ENCODE measurements at regions not wholly inside any gene's neighbourhood (a gene's known extent, or its start where the extent isn't known, plus 50 kb on each side); places are given as distances from the start of the nearest gene placed in this dataset.

DNA sequence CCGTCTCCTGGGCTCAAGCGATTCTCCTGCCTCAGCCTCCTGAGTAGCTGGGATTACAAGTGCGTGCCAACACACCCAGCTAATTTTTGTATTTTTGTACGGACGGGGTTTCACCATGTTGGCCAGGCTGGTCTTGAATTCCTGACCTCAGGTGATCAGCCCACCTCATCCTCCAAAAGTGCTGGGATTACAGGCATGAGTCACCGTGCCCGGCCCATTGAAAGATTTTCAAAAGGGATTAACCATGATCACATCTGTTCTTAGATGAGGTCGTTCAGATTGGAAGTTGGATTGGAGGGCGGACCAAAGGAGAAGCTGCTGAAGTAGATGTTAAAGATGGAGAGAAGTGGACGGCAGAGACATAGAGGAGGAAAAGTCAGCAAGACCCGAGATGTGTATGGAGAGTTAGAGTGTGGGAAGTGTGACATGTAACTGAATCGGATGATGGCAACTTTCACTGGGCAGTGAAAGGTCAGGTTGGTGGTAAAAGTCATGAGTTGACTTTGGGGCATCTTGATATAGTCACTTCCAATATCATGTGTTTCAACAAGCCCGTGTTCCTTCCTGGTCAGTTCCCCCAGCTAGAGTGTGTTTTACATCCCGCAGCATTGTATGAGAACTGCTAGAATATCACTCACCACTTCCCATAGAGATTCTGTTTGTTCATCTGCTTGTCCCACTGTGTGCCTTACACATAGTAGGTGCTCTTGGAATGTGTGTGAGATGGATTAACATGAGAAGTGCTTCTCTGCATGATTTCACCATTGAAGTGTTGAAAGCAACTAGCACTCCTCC, 54.4 kb upstream of the TINAGL1 start:
- TF ChIP-seq, protein P1, sequence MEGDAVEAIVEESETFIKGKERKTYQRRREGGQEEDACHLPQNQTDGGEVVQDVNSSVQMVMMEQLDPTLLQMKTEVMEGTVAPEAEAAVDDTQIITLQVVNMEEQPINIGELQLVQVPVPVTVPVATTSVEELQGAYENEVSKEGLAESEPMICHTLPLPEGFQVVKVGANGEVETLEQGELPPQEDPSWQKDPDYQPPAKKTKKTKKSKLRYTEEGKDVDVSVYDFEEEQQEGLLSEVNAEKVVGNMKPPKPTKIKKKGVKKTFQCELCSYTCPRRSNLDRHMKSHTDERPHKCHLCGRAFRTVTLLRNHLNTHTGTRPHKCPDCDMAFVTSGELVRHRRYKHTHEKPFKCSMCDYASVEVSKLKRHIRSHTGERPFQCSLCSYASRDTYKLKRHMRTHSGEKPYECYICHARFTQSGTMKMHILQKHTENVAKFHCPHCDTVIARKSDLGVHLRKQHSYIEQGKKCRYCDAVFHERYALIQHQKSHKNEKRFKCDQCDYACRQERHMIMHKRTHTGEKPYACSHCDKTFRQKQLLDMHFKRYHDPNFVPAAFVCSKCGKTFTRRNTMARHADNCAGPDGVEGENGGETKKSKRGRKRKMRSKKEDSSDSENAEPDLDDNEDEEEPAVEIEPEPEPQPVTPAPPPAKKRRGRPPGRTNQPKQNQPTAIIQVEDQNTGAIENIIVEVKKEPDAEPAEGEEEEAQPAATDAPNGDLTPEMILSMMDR (IDR thresholded peaks at IDR 0.05) = no peak
- H3K27ac Mint-ChIP-seq = no peak overlapping the region
- no peaks in the 10 kb centered on the region for H3K4me1 Mint-ChIP-seq
- 97% methylated on average over 14 of the region's 14 CpGs for WGBS (ENCODE audit: insufficient coverage)
- intact Hi-C loops (cut with micrococcal nuclease) = no loop called here
- no peaks in the 10 kb centered on the region for H3K36me3 ChIP-seq (ENCODE audit: control insufficient read depth, insufficient read depth, low read length)
- ATAC-seq (no peak), DNase-seq (no peak)
- H3K9me3 Mint-ChIP-seq = no peaks in the 10 kb centered on the region
- no peaks in the 10 kb centered on the region for H3K4me1 ChIP-seq (ENCODE audit: control insufficient read depth, insufficient read depth, low read length)
- no peak overlapping the region for H3K4me3 Mint-ChIP-seq
- H3K36me3 Mint-ChIP-seq = no peaks in the 10 kb centered on the region
- no peaks in the 10 kb centered on the region for H3K27me3 ChIP-seq (ENCODE audit: control insufficient read depth, insufficient read depth, low read length)
- H3K4me3 ChIP-seq (ENCODE audit: low read length) = no peak overlapping the region
- no peaks in the 10 kb centered on the region for H3K9me3 ChIP-seq (ENCODE audit: control insufficient read depth, insufficient read depth, low read length)
- H3K27me3 Mint-ChIP-seq (ENCODE audit: low read depth in 2 of 2) = peaks cover 14 to 21% of the 10 kb centered on the region in 2 donors
- H3K27ac ChIP-seq (ENCODE audit: low read length) = no peak overlapping the region

- H3K27ac Mint-ChIP-seq = no peak overlapping the region
- no peaks in the 10 kb centered on the region for H3K4me1 ChIP-seq (ENCODE audit: control insufficient read depth, insufficient read depth, low read length)
Observed at GRCh38 chr1:31522556-31522845, 53.8 kb upstream of the TINAGL1 start.

DNA sequence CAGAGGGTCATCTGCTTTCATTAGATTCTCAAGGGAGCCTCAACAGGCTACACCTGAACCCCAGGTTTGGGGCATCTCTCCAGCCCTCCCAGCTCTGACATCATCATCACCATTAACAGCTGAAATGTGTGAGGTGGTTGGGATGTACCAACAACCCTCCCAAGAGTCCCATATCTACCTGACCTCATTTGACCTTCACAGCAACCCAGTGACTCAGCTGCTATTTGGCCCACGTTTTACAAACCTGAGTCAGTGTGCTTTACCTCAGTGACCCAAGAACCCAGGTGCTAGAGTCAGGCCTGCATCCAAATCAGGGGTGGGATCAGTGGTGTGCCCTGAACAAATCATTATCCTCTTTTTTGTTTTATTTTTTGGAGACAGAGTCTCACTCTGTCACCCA, 53.3 kb upstream of the TINAGL1 start:
- TF ChIP-seq, protein P1 (IDR thresholded peaks at IDR 0.05) = no peak
- WGBS (ENCODE audit: insufficient coverage) = 38% methylated on average over 1 of the region's 1 CpG

More at GRCh38 chr1:31522556-31522845, 53.8 kb upstream of the TINAGL1 start:
- no peaks in the 10 kb centered on the region for H3K36me3 Mint-ChIP-seq
- H3K4me3 ChIP-seq (ENCODE audit: low read length) = no peak overlapping the region
- WGBS (ENCODE audit: insufficient coverage) = 61% methylated on average over 5 of the region's 5 CpGs
- no peak overlapping the region for H3K27ac ChIP-seq (ENCODE audit: low read length)
- H3K4me3 Mint-ChIP-seq = no peak overlapping the region
- no peak for ATAC-seq
- H3K27me3 Mint-ChIP-seq (ENCODE audit: low read depth in 2 of 2) = peaks cover 14 to 26% of the 10 kb centered on the region in 2 donors
- no peak for DNase-seq
- intact Hi-C loops (cut with micrococcal nuclease) = no loop called here
- H3K36me3 ChIP-seq (ENCODE audit: control insufficient read depth, insufficient read depth, low read length) = no peaks in the 10 kb centered on the region
- H3K9me3 Mint-ChIP-seq = no peaks in the 10 kb centered on the region
- no peaks in the 10 kb centered on the region for H3K27me3 ChIP-seq (ENCODE audit: control insufficient read depth, insufficient read depth, low read length)
- H3K4me1 Mint-ChIP-seq = no peaks in the 10 kb centered on the region
- no peaks in the 10 kb centered on the region for H3K9me3 ChIP-seq (ENCODE audit: control insufficient read depth, insufficient read depth, low read length)
- TF ChIP-seq, protein P1 (IDR thresholded peaks at IDR 0.05) = no peak

GRCh38 chr1:31523769-31524168, 52.5 kb upstream of the TINAGL1 start:
- Histone ChIP-seq H3K36me3 (ENCODE audit: control insufficient read depth, insufficient read depth, low read length) (no peaks in the 10 kb centered on the region), H3K4me3 (ENCODE audit: low read length) (no peak overlapping the region), H3K9me3 (ENCODE audit: control insufficient read depth, insufficient read depth, low read length) (no peaks in the 10 kb centered on the region), H3K4me1 (ENCODE audit: control insufficient read depth, insufficient read depth, low read length) (no peaks in the 10 kb centered on the region), H3K27me3 (ENCODE audit: control insufficient read depth, insufficient read depth, low read length) (no peaks in the 10 kb centered on the region), H3K27ac (ENCODE audit: low read length) (peak overlapping the region; percentile 63)
- Mint-ChIP-seq H3K4me3 (no peak overlapping the region), H3K36me3 (no peaks in the 10 kb centered on the region), H3K4me1 (no peaks in the 10 kb centered on the region), H3K27ac (no peak overlapping the region), H3K27me3 (ENCODE audit: low read depth in 2 of 2) (peaks cover 17 to 31% of the 10 kb centered on the region in 2 donors), H3K9me3 (no peaks in the 10 kb centered on the region)
- DNase-seq (peak in 1 of 2 donors; percentile 13), ATAC-seq (peak; percentile 29 to 52 (median 42))
- WGBS (ENCODE audit: insufficient coverage) = 69% methylated on average over 5 of the region's 5 CpGs
- TF ChIP-seq, protein P1 (IDR thresholded peaks at IDR 0.05) = no peak
- intact Hi-C loops (cut with micrococcal nuclease) = no loop called here

More for the DNA sequence above, 53.3 kb upstream of the TINAGL1 start:
- no peak for DNase-seq
- Histone ChIP-seq H3K36me3 (ENCODE audit: control insufficient read depth, insufficient read depth, low read length) (no peaks in the 10 kb centered on the region), H3K4me3 (ENCODE audit: low read length) (no peak overlapping the region), H3K27ac (ENCODE audit: low read length) (no peak overlapping the region), H3K4me1 (ENCODE audit: control insufficient read depth, insufficient read depth, low read length) (no peaks in the 10 kb centered on the region), H3K27me3 (ENCODE audit: control insufficient read depth, insufficient read depth, low read length) (no peaks in the 10 kb centered on the region), H3K9me3 (ENCODE audit: control insufficient read depth, insufficient read depth, low read length) (no peaks in the 10 kb centered on the region)
- no peak for ATAC-seq
- H3K27me3 Mint-ChIP-seq (ENCODE audit: low read depth in 2 of 2) = peaks cover 17 to 31% of the 10 kb centered on the region in 2 donors
- intact Hi-C loops (cut with micrococcal nuclease) = no loop called here
- no peaks in the 10 kb centered on the region for H3K9me3 Mint-ChIP-seq
- H3K36me3 Mint-ChIP-seq = no peaks in the 10 kb centered on the region
- H3K4me1 Mint-ChIP-seq = no peaks in the 10 kb centered on the region
- H3K27ac Mint-ChIP-seq = no peak overlapping the region
- no peak overlapping the region for H3K4me3 Mint-ChIP-seq

Data from natural killer cell (primary cell).